Dendritic cell treated with granulocyte-macrophage colony-stimulating factor and Interleukin-4, amounts not matched to agents 40 ng/mL and 50 ng/mL, for 4 days (primary cell): ENCODE measurements at regions not wholly inside any gene's neighbourhood (a gene's known extent, or its start where the extent isn't known, plus 50 kb on each side); places are given as distances from the start of the nearest gene placed in this dataset.

Source experiments
- H3K27ac Mint-ChIP-seq: one replicate; pipeline ENCODE4 v1.8.0; 2022; ENCODE audit warnings: mild to moderate bottlenecking, mixed read lengths
- H3K27me3 Mint-ChIP-seq: one replicate; pipeline ENCODE4 v1.8.0; 2022; ENCODE audit warnings: mild to moderate bottlenecking, mixed read lengths
- H3K36me3 Mint-ChIP-seq: one replicate; pipeline ENCODE4 v1.8.0; 2022; ENCODE audit warnings: low read depth, mixed read lengths
- H3K4me1 Mint-ChIP-seq: one replicate; pipeline ENCODE4 v1.8.0; 2022; ENCODE audit warnings: low read depth, mixed read lengths
- H3K4me3 Mint-ChIP-seq: one replicate; pipeline ENCODE4 v1.8.0; 2022; ENCODE audit warnings: mild to moderate bottlenecking, moderate library complexity, mixed read lengths
- H3K9me3 Mint-ChIP-seq: one replicate; pipeline ENCODE4 v1.8.0; 2022; ENCODE audit warnings: mixed read lengths
- intact Hi-C: fragments of 100-400 bp; cut with micrococcal nuclease; formaldehyde crosslinking; loops from one replicate; pipeline ENCODE4 v1.15.0; 2022

DNA sequence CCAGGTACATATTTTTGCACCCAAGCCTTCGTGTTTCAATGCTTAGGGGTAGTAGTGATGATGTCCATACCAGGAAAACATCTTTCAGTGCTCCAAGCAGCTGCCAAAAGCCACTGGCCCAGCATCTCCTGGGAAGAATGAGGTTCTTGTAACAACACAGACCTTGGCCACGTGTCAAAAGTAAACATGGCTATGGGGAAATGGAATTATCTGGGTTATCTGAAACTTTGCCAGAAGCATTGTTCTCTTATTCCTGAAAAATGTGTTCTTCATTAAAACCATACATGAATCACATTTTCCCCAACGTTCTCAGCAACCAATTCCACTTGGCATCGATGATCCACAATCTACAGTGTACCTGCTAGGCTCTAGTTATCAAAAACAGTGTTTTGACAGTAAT, 524.2 kb upstream of the EEF2KMT start:
- no peak overlapping the region for H3K27ac Mint-ChIP-seq
- H3K9me3 Mint-ChIP-seq = no peaks in the 10 kb centered on the region
- no peak overlapping the region for H3K4me3 Mint-ChIP-seq
- no peaks in the 10 kb centered on the region for H3K36me3 Mint-ChIP-seq
- intact Hi-C loops = no loop called here
- H3K27me3 Mint-ChIP-seq = peaks cover 6% of the 10 kb centered on the region
- no peaks in the 10 kb centered on the region for H3K4me1 Mint-ChIP-seq

GRCh38 chr16:5619304-5619703, 521.7 kb upstream of the EEF2KMT start:
- intact Hi-C loops = loop anchor here (5.0 kb wide), 1 partner anchor 382 kb away; no protein-coding TSS in a partner anchor
- H3K4me3 Mint-ChIP-seq = no peak overlapping the region
- no peaks in the 10 kb centered on the region for H3K36me3 Mint-ChIP-seq
- H3K27ac Mint-ChIP-seq = no peak overlapping the region
- no peaks in the 10 kb centered on the region for H3K9me3 Mint-ChIP-seq
- H3K27me3 Mint-ChIP-seq = peaks cover 18% of the 10 kb centered on the region
- no peaks in the 10 kb centered on the region for H3K4me1 Mint-ChIP-seq

GRCh38 chr16:5616841-5617240, 519.2 kb upstream of the EEF2KMT start:
- Mint-ChIP-seq H3K27me3 (peaks cover 18% of the 10 kb centered on the region), H3K36me3 (no peaks in the 10 kb centered on the region), H3K4me3 (no peak overlapping the region), H3K4me1 (no peaks in the 10 kb centered on the region), H3K9me3 (no peaks in the 10 kb centered on the region), H3K27ac (no peak overlapping the region)
- intact Hi-C loops = loop anchor here (5.0 kb wide), 1 partner anchor 380 kb away; no protein-coding TSS in a partner anchor

GRCh38 chr16:5615868-5616642, 518.5 kb upstream of the EEF2KMT start:
- Mint-ChIP-seq H3K4me3 (no peak overlapping the region), H3K27me3 (peaks cover 18% of the 10 kb centered on the region), H3K9me3 (no peaks in the 10 kb centered on the region), H3K36me3 (no peaks in the 10 kb centered on the region), H3K4me1 (no peaks in the 10 kb centered on the region), H3K27ac (no peak overlapping the region)
- intact Hi-C loops = loop anchor here (5.0 kb wide), 1 partner anchor 379 kb away; no protein-coding TSS in a partner anchor

DNA sequence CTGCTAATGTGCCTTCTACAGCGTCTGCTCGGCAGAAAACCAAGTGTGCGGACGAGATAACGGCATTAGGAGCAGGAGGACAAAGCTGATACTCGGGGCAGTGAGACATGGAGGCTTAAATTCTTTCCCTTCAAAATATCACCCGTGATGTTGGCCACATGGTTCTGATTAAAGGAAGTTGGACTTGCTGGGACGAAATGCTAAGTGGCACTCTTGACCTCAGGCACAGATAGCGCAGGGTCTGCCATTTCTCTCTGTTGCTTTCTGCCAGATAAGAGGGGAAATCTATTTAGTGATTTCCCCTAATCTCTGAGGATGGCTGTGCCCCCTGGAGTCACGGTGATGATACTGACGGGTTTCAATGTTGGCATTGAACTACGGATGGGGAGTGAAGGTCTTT, 509.6 kb upstream of the EEF2KMT start:
- H3K4me1 Mint-ChIP-seq = no peaks in the 10 kb centered on the region
- intact Hi-C loops = no loop called here
- H3K36me3 Mint-ChIP-seq = no peaks in the 10 kb centered on the region
- H3K27me3 Mint-ChIP-seq = no peaks in the 10 kb centered on the region
- no peak overlapping the region for H3K4me3 Mint-ChIP-seq
- no peak overlapping the region for H3K27ac Mint-ChIP-seq
- no peaks in the 10 kb centered on the region for H3K9me3 Mint-ChIP-seq

- Mint-ChIP-seq H3K27me3 (no peaks in the 10 kb centered on the region), H3K4me3 (no peak overlapping the region), H3K36me3 (no peaks in the 10 kb centered on the region), H3K4me1 (no peaks in the 10 kb centered on the region), H3K9me3 (no peaks in the 10 kb centered on the region), H3K27ac (no peak overlapping the region)
- intact Hi-C loops = no loop called here
These were observed 507.8 kb upstream of the EEF2KMT start for GRCh38 chr16:5605404-5605803.

GRCh38 chr16:5604770-5605169, 507.2 kb upstream of the EEF2KMT start:
- Mint-ChIP-seq H3K9me3 (no peaks in the 10 kb centered on the region), H3K36me3 (no peaks in the 10 kb centered on the region), H3K27ac (no peak overlapping the region), H3K4me1 (no peaks in the 10 kb centered on the region), H3K27me3 (no peaks in the 10 kb centered on the region), H3K4me3 (no peak overlapping the region)
- intact Hi-C loops = no loop called here

DNA sequence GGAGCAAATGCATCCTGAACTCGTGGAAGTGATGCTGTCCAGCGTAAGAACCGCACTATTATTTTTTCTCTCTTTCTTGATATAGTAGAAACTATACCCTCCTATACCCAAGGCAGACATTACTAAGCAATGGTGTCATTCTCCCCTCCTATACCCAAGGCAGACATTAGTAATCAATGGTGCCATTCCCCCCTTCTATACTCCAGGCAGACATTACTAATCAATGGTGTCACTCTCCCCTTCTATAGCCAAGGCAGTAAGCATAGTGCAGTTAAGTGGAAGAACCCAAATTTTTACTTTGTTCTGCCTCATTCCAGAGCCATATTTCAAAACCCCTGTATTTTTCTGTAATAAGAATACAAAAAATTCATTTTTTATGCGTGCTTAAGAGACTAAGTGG, 506.2 kb upstream of the EEF2KMT start:
- H3K36me3 Mint-ChIP-seq = no peaks in the 10 kb centered on the region
- H3K9me3 Mint-ChIP-seq = no peaks in the 10 kb centered on the region
- H3K27me3 Mint-ChIP-seq = no peaks in the 10 kb centered on the region
- intact Hi-C loops = no loop called here
- H3K4me1 Mint-ChIP-seq = no peaks in the 10 kb centered on the region
- H3K4me3 Mint-ChIP-seq = no peak overlapping the region
- no peak overlapping the region for H3K27ac Mint-ChIP-seq

GRCh38 chr16:5601957-5602356, 504.4 kb upstream of the EEF2KMT start:
- no peak overlapping the region for H3K27ac Mint-ChIP-seq
- H3K36me3 Mint-ChIP-seq = no peaks in the 10 kb centered on the region
- H3K9me3 Mint-ChIP-seq = no peaks in the 10 kb centered on the region
- H3K4me3 Mint-ChIP-seq = no peak overlapping the region
- intact Hi-C loops = no loop called here
- H3K4me1 Mint-ChIP-seq = no peaks in the 10 kb centered on the region
- no peaks in the 10 kb centered on the region for H3K27me3 Mint-ChIP-seq

GRCh38 chr16:5598793-5599192, 501.2 kb upstream of the EEF2KMT start:
- intact Hi-C loops = no loop called here
- Mint-ChIP-seq H3K4me1 (no peaks in the 10 kb centered on the region), H3K9me3 (peaks cover 13% of the 10 kb centered on the region), H3K27ac (no peak overlapping the region), H3K27me3 (no peaks in the 10 kb centered on the region), H3K36me3 (no peaks in the 10 kb centered on the region), H3K4me3 (no peak overlapping the region)

DNA sequence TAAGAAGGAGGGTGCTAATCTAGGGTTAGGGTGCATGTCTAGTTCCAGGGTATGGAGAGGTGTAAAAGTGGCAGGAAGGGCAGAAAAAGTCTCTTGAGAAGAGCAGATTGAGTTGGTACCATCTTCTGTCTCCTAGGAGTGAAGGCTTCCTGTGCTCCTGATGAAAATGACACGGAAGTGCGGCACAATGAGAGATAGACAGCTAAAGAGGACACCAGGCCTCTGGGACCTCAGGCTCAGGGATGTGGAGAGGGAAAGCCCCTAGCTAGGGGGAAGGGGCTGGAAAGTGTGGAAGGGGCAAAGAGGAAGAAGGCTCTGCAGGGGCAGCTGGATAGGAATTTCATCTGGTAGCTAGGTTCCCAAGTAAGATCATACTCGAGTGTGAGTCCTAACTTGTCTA, 498.3 kb upstream of the EEF2KMT start:
- H3K27ac Mint-ChIP-seq = no peak overlapping the region
- no peak overlapping the region for H3K4me3 Mint-ChIP-seq
- intact Hi-C loops = no loop called here
- no peaks in the 10 kb centered on the region for H3K4me1 Mint-ChIP-seq
- H3K27me3 Mint-ChIP-seq = no peaks in the 10 kb centered on the region
- peaks cover 13% of the 10 kb centered on the region for H3K9me3 Mint-ChIP-seq
- H3K36me3 Mint-ChIP-seq = no peaks in the 10 kb centered on the region

DNA sequence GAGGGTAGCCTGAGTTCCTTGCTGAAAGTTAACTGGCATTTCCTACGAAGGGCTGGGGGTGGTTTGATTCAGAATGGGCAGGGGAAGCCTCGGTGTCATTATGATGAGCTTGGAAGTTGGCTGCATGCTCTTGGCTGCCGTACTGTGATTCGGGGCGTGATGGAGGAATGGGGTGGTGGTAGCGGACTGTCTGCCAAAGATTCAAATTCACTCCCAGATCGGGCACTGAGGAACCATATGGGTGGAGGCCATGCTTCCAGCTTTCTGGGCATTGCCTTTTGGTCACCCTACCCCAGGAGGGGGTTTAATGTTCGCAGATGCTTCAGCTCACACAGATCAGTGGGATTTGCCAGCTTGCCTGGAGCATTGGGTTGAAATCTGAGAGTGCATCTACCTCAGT, 492.8 kb upstream of the EEF2KMT start:
- peaks cover 3% of the 10 kb centered on the region for H3K9me3 Mint-ChIP-seq
- H3K27me3 Mint-ChIP-seq = no peaks in the 10 kb centered on the region
- H3K4me3 Mint-ChIP-seq = no peak overlapping the region
- intact Hi-C loops = no loop called here
- no peaks in the 10 kb centered on the region for H3K4me1 Mint-ChIP-seq
- H3K27ac Mint-ChIP-seq = no peak overlapping the region
- no peaks in the 10 kb centered on the region for H3K36me3 Mint-ChIP-seq

- Mint-ChIP-seq H3K4me1 (no peaks in the 10 kb centered on the region), H3K9me3 (no peaks in the 10 kb centered on the region), H3K27me3 (no peaks in the 10 kb centered on the region), H3K4me3 (no peak overlapping the region), H3K27ac (no peak overlapping the region), H3K36me3 (no peaks in the 10 kb centered on the region)
- intact Hi-C loops = no loop called here
These were observed 492.3 kb upstream of the EEF2KMT start for GRCh38 chr16:5589812-5590373.

DNA sequence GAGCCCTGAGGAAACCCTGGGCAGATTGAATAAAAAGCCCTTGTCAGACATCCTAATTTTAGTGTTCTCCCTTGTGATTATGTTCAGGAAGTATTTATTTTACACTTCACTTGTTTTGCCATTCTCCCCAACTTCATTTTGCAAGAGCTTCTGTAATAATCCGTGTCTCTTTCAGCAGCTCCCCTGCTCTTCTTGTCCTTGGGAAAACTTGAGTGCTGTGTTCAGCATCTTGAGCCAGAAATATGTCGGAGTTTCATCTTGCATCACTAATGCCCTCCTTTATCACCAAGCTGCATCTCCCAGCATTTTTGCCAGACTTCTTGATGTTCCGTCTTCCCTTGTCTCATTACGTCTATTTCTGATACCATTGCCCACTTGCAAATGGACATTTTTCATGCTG, 486.5 kb upstream of the EEF2KMT start:
- Mint-ChIP-seq H3K27ac (no peak overlapping the region), H3K9me3 (no peaks in the 10 kb centered on the region)
- intact Hi-C loops = no loop called here

DNA sequence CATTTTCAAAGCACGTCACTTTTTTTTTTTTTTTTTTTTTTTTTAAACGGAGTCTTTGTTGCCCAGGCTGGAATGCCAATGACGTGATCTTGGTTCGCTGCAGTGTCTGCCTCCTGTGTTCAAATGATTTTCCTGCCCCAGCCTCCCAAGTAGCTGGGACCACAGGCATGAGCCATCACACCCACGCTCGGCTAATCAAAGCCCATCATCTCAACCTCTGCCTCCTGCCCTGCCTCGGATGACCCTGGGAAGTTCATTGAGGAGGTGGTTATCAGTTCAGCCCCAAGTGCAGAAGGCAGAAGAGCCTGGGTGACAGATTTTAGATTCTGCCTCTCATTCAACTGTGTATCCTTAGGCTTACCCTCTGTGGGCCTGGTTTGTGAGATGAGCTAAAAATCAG, 484.9 kb upstream of the EEF2KMT start:
- no peak overlapping the region for H3K27ac Mint-ChIP-seq
- H3K9me3 Mint-ChIP-seq = no peaks in the 10 kb centered on the region
- no peaks in the 10 kb centered on the region for H3K27me3 Mint-ChIP-seq
- no peak overlapping the region for H3K4me3 Mint-ChIP-seq
- H3K4me1 Mint-ChIP-seq = no peaks in the 10 kb centered on the region
- H3K36me3 Mint-ChIP-seq = no peaks in the 10 kb centered on the region
- intact Hi-C loops = no loop called here

More for the DNA sequence above, 486.5 kb upstream of the EEF2KMT start:
- no peaks in the 10 kb centered on the region for H3K27me3 Mint-ChIP-seq
- H3K4me1 Mint-ChIP-seq = no peaks in the 10 kb centered on the region
- H3K36me3 Mint-ChIP-seq = no peaks in the 10 kb centered on the region
- H3K4me3 Mint-ChIP-seq = no peak overlapping the region
